Endothelial cell of umbilical vein (primary cell): ENCODE measurements at regions not wholly inside any gene's neighbourhood (a gene's known extent, or its start where the extent isn't known, plus 50 kb on each side); places are given as distances from the start of the nearest gene placed in this dataset.
"Not testable (repeated sequence)": the region's sequence is repeated elsewhere in the genome, so short reads cannot be mapped to it uniquely, and the experiment has no call there.

ENCODE experiments used
- CTCF ChIP-seq, 2 donors: IDR thresholded peaks; 1 replicate in 1 of 2; 2 replicates in 1 of 2; pipeline ENCODE4 v1.5.1; 2011; ENCODE audit warnings: low read length in 2 of 2, mild to moderate bottlenecking in 2 of 2, moderate library complexity in 2 of 2, control low read depth in 1 of 2, inconsistent platforms in 1 of 2, low read depth in 1 of 2; ENCODE audit not compliant: insufficient read depth in 1 of 2; ENCODE audit errors: extremely low read depth in 1 of 2
- JUN ChIP-seq: IDR thresholded peaks from 2 replicates; pipeline ENCODE4 v1.6.1; 2011; ENCODE audit warnings: borderline replicate concordance, low read depth; ENCODE audit not compliant: insufficient read length, insufficient read depth
- MAX ChIP-seq: IDR thresholded peaks from 2 replicates; pipeline ENCODE4 v1.6.1; 2011; ENCODE audit not compliant: insufficient read depth, insufficient read length
- POLR2A ChIP-seq: IDR thresholded peaks from 2 replicates; pipeline ENCODE4 v1.6.1; 2012; ENCODE audit warnings: low read depth, mild to moderate bottlenecking, control low read depth, low read length
- POLR2AphosphoS5 ChIP-seq: IDR thresholded peaks from 2 replicates; pipeline ENCODE4 v1.6.1; 2012; ENCODE audit warnings: low read depth, mild to moderate bottlenecking, control low read depth, low read length, moderate library complexity; ENCODE audit not compliant: insufficient read depth

GRCh38 chr16:18092605-18093004 lies 243.9 kb downstream of the NPIPA8 start:
- TF ChIP-seq CTCF (IDR thresholded peaks at IDR 0.05; ENCODE audit: extremely low read depth in 1 of 2, insufficient read depth in 1 of 2, low read depth in 1 of 2, low read length in 2 of 2); POLR2A; POLR2AphosphoS5; MAX; JUN: not testable (repeated sequence)
